ENCODE measurements at regions not wholly inside any gene's neighbourhood (a gene's known extent, or its start where the extent isn't known, plus 50 kb on each side); places are given as distances from the start of the nearest gene placed in this dataset.

DNA sequence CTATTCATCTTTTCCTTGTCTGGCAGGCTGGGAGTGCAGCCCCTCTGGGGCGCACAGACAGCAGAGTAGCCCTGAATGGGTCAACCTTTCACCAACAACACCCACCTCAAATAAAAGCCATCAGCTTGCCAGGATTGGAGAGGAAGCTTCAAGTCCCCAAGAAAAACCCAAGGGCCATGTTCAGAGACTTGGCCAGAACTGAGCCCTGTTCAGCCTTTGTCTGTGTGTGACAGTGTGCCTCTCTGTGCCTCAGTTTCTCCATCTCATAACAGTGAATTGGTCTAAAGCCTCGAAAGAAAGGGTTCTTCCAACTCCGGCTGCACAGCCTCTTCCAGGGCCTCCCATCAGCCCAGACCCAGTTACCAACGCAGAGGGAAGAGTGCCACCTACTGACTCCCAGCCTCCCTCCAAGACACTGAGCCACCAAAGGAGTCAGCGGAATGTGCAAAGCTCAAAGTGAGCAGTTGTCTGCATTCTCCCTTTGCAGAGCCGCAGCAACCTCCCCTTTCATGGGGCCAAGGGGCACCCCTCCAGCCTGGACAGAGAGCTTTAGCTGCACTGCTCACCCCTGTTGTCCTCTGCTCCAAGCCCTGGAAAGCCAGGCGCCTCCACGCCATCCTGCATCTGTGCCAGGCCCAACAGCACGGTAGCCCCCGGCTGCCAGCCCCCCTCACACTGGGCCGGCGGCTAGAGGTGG lies 82.7 kb upstream of the TOP1 start (continued):
- TF ChIP-seq, protein P1, sequence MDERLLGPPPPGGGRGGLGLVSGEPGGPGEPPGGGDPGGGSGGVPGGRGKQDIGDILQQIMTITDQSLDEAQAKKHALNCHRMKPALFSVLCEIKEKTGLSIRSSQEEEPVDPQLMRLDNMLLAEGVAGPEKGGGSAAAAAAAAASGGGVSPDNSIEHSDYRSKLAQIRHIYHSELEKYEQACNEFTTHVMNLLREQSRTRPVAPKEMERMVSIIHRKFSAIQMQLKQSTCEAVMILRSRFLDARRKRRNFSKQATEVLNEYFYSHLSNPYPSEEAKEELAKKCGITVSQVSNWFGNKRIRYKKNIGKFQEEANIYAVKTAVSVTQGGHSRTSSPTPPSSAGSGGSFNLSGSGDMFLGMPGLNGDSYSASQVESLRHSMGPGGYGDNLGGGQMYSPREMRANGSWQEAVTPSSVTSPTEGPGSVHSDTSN (CRISPR knock-in tag; IDR thresholded peaks at IDR 0.05): no peak
- TF ChIP-seq ZNF773 (CRISPR knock-in tag; IDR thresholded peaks at IDR 0.05; ENCODE audit: borderline replicate concordance): no peak
- TF ChIP-seq ZNF572 (CRISPR knock-in tag; IDR thresholded peaks at IDR 0.05): no peak
- TF ChIP-seq ZNF605 (CRISPR knock-in tag; IDR thresholded peaks at IDR 0.05): no peak
- TF ChIP-seq GATAD1 (CRISPR knock-in tag; IDR thresholded peaks at IDR 0.05): no peak
- TF ChIP-seq SPEN (CRISPR knock-in tag; IDR thresholded peaks at IDR 0.05; ENCODE audit: low read depth): no peak
- no peak for TF ChIP-seq CBX2 (IDR thresholded peaks at IDR 0.05; ENCODE audit: low read depth, low read length)
- TF ChIP-seq CBX2 (CRISPR knock-in tag; IDR thresholded peaks at IDR 0.05; ENCODE audit: low read depth): no peak
- TF ChIP-seq ELK4 (CRISPR knock-in tag; IDR thresholded peaks at IDR 0.05; ENCODE audit: borderline replicate concordance): no peak
- no peak for TF ChIP-seq ESRRA (CRISPR knock-in tag; IDR thresholded peaks at IDR 0.05; ENCODE audit: low read depth)
- no peak for TF ChIP-seq HNRNPL (IDR thresholded peaks at IDR 0.05; ENCODE audit: low read depth, low read length)
- TF ChIP-seq, protein P2, sequence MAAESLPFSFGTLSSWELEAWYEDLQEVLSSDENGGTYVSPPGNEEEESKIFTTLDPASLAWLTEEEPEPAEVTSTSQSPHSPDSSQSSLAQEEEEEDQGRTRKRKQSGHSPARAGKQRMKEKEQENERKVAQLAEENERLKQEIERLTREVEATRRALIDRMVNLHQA (CRISPR knock-in tag; IDR thresholded peaks at IDR 0.05): no peak
- no peak for TF ChIP-seq SMARCE1 (IDR thresholded peaks at IDR 0.05; ENCODE audit: borderline replicate concordance)
- TF ChIP-seq, protein P3, sequence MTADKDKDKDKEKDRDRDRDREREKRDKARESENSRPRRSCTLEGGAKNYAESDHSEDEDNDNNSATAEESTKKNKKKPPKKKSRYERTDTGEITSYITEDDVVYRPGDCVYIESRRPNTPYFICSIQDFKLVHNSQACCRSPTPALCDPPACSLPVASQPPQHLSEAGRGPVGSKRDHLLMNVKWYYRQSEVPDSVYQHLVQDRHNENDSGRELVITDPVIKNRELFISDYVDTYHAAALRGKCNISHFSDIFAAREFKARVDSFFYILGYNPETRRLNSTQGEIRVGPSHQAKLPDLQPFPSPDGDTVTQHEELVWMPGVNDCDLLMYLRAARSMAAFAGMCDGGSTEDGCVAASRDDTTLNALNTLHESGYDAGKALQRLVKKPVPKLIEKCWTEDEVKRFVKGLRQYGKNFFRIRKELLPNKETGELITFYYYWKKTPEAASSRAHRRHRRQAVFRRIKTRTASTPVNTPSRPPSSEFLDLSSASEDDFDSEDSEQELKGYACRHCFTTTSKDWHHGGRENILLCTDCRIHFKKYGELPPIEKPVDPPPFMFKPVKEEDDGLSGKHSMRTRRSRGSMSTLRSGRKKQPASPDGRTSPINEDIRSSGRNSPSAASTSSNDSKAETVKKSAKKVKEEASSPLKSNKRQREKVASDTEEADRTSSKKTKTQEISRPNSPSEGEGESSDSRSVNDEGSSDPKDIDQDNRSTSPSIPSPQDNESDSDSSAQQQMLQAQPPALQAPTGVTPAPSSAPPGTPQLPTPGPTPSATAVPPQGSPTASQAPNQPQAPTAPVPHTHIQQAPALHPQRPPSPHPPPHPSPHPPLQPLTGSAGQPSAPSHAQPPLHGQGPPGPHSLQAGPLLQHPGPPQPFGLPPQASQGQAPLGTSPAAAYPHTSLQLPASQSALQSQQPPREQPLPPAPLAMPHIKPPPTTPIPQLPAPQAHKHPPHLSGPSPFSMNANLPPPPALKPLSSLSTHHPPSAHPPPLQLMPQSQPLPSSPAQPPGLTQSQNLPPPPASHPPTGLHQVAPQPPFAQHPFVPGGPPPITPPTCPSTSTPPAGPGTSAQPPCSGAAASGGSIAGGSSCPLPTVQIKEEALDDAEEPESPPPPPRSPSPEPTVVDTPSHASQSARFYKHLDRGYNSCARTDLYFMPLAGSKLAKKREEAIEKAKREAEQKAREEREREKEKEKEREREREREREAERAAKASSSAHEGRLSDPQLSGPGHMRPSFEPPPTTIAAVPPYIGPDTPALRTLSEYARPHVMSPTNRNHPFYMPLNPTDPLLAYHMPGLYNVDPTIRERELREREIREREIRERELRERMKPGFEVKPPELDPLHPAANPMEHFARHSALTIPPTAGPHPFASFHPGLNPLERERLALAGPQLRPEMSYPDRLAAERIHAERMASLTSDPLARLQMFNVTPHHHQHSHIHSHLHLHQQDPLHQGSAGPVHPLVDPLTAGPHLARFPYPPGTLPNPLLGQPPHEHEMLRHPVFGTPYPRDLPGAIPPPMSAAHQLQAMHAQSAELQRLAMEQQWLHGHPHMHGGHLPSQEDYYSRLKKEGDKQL (CRISPR knock-in tag; IDR thresholded peaks at IDR 0.05; ENCODE audit: low read depth): no peak
- no peak for TF ChIP-seq ZNF329 (CRISPR knock-in tag; IDR thresholded peaks at IDR 0.05; ENCODE audit: low read depth)
- TF ChIP-seq, protein P4, sequence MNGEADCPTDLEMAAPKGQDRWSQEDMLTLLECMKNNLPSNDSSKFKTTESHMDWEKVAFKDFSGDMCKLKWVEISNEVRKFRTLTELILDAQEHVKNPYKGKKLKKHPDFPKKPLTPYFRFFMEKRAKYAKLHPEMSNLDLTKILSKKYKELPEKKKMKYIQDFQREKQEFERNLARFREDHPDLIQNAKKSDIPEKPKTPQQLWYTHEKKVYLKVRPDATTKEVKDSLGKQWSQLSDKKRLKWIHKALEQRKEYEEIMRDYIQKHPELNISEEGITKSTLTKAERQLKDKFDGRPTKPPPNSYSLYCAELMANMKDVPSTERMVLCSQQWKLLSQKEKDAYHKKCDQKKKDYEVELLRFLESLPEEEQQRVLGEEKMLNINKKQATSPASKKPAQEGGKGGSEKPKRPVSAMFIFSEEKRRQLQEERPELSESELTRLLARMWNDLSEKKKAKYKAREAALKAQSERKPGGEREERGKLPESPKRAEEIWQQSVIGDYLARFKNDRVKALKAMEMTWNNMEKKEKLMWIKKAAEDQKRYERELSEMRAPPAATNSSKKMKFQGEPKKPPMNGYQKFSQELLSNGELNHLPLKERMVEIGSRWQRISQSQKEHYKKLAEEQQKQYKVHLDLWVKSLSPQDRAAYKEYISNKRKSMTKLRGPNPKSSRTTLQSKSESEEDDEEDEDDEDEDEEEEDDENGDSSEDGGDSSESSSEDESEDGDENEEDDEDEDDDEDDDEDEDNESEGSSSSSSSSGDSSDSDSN (CRISPR knock-in tag; IDR thresholded peaks at IDR 0.05): no peak
- no peak for TF ChIP-seq ZNF44 (CRISPR knock-in tag; IDR thresholded peaks at IDR 0.05)
- TF ChIP-seq, protein P5, sequence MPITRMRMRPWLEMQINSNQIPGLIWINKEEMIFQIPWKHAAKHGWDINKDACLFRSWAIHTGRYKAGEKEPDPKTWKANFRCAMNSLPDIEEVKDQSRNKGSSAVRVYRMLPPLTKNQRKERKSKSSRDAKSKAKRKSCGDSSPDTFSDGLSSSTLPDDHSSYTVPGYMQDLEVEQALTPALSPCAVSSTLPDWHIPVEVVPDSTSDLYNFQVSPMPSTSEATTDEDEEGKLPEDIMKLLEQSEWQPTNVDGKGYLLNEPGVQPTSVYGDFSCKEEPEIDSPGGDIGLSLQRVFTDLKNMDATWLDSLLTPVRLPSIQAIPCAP (CRISPR knock-in tag; IDR thresholded peaks at IDR 0.05; ENCODE audit: low read depth): no peak
- TF ChIP-seq ZNF224 (CRISPR knock-in tag; IDR thresholded peaks at IDR 0.05): no peak
